GM10248 (cell line): ENCODE measurements at regions not wholly inside any gene's neighbourhood (a gene's known extent, or its start where the extent isn't known, plus 50 kb on each side); places are given as distances from the start of the nearest gene placed in this dataset.

ENCODE experiments used
- CTCF ChIA-PET: fragments of 300-600 bp; sonication (Branson Sonifier 250); formaldehyde crosslinking; extraction: SDS; loops from one replicate; lab custom pipeline; 2021; ENCODE audit warnings: antibody characterized with exemption; lab: Yijun Ruan, JAX
- POLR2A ChIA-PET: fragments of 350-650 bp; sonication (Branson Sonifier 250); formaldehyde crosslinking; extraction: SDS; loops from one replicate; lab custom pipeline; 2020; ENCODE audit warnings: antibody characterized with exemption; lab: Yijun Ruan, JAX
- DNase-seq: peaks from one replicate; pipeline ENCODE4 v3.0.0; 2012; ENCODE audit errors: extremely low spot score
- TF ChIP-seq, protein P1 (sequence below): IDR thresholded peaks from 2 replicates; pipeline ENCODE4 v1.5.1; 2012; ENCODE audit warnings: mild to moderate bottlenecking, low read depth; ENCODE audit errors: extremely low read depth, missing control alignments, control extremely low read depth

DNA sequence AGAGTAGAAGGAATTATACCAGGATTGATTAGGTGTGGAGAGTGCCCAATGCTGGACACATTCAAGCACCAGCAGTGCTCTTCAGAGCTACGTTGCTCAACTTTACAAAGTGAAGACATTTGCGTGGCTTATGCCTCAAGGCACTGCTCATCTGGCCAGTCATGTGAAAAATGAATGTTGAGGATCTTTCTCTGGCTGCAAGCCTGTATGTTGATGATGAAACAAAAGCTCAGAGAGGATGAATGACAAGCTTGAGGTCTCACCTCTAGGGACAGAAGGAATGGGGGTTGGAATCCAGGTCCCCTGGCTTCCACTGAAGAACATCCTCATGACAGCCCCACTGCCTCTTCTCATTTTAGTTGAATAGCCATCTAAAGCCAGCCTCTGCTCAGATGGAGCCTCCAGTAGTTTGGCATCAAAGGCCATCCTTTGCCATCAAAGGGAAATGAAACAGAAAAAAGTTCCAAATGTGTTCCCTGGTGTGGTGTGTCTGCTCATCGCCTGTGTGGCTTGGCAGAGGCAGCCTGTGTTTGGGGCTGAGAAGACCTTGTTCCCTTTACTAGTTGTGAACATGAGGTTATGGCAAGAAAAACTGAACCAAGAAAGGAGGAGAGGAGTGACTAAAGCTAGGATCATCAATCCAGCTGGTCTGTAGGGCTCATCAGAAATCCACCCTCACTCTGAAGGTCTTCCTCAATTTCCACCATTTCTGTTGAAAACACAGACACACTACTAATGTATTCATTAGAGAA lies 114.0 kb upstream of the KL start:
- TF ChIP-seq, protein P1, sequence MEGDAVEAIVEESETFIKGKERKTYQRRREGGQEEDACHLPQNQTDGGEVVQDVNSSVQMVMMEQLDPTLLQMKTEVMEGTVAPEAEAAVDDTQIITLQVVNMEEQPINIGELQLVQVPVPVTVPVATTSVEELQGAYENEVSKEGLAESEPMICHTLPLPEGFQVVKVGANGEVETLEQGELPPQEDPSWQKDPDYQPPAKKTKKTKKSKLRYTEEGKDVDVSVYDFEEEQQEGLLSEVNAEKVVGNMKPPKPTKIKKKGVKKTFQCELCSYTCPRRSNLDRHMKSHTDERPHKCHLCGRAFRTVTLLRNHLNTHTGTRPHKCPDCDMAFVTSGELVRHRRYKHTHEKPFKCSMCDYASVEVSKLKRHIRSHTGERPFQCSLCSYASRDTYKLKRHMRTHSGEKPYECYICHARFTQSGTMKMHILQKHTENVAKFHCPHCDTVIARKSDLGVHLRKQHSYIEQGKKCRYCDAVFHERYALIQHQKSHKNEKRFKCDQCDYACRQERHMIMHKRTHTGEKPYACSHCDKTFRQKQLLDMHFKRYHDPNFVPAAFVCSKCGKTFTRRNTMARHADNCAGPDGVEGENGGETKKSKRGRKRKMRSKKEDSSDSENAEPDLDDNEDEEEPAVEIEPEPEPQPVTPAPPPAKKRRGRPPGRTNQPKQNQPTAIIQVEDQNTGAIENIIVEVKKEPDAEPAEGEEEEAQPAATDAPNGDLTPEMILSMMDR: no peak
- DNase-seq: no peak
- ChIA-PET CTCF (interaction anchor here (1.5 kb wide), 1 partner anchor 9 kb away, joined by 4 read pairs; no protein-coding TSS in a partner anchor), POLR2A (no interaction called here)

- ChIA-PET CTCF (interaction anchor here (1.3 kb wide), 1 partner anchor 33 kb away, joined by 5 read pairs; no protein-coding TSS in a partner anchor), POLR2A (no interaction called here)
- TF ChIP-seq, protein P1: no peak
- DNase-seq: no peak
Measured at GRCh38 chr13:32902874-32903273, 113.3 kb upstream of the KL start.

DNA sequence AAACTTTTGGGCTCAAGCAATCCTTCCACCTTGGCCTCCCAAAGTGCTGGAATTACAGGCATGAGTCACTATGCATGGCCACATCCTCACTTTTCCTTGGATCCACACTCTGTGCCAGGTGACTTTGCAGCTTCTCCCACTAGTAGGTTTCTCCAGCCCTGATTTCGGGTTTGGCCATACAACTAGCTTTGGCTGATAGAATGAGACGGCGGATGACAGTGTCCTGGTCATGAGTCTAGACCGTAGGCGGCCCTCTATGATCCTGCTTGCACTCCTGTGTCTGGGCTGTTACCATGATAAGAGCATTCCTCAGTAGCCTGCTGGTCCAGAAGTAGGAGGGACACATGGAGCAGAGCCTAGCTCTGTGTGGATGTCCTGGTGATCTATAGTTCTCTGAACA lies 112.5 kb upstream of the KL start:
- TF ChIP-seq, protein P1: no peak
- ChIA-PET POLR2A (no interaction called here), CTCF (interaction anchor here (1.1 to 1.3 kb wide), 2 partner anchors 19 to 32 kb away, joined by 3 to 5 read pairs; no protein-coding TSS in a partner anchor)
- no peak for DNase-seq

DNA sequence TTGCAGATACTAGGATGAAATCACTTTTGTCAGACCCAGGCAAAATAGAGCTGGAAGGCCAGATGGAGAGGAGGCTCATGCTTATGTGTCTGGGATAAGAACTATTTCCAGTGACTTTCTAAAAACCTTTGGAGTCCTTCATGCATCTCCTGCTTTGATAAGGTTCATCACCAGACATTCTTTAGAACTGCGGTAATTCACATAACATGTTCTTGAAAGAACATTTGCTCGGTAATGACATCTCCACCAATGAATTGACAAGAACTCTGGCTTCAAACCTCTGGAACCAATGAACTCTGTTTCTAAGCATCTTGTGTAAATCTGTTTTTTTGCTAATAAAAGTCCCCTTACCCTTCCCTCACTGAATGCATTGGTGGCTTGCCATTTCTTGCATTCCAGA lies 112.0 kb upstream of the KL start:
- TF ChIP-seq, protein P1: no peak
- ChIA-PET CTCF (interaction anchor here (1.1 to 1.3 kb wide), 2 partner anchors 19 to 32 kb away, joined by 3 to 5 read pairs; no protein-coding TSS in a partner anchor), POLR2A (no interaction called here)

GRCh38 chr13:32905063-32905863 lies 111.0 kb upstream of the KL start:
- POLR2A ChIA-PET: no interaction called here
- CTCF ChIA-PET: no interaction called here
- peak; percentile 31 for DNase-seq

More for the DNA sequence above, 112.0 kb upstream of the KL start:
- no peak for DNase-seq

GRCh38 chr13:32905864-32906180 lies 110.4 kb upstream of the KL start:
- ChIA-PET POLR2A (interaction anchor here (0.6 kb wide), 1 partner anchor 67 kb away, joined by 5 read pairs; no protein-coding TSS in a partner anchor), CTCF (interaction anchor here (1.5 kb wide), 1 partner anchor 8 kb away, joined by 4 read pairs; no protein-coding TSS in a partner anchor)
- no peak for DNase-seq
- TF ChIP-seq, protein P1: no peak

More at GRCh38 chr13:32905063-32905863, 111.0 kb upstream of the KL start:
- TF ChIP-seq, protein P1: no peak
